ENCODE measurements at regions not wholly inside any gene's neighbourhood (a gene's known extent, or its start where the extent isn't known, plus 50 kb on each side); places are given as distances from the start of the nearest gene placed in this dataset.
"Not testable (repeated sequence)": the region's sequence is repeated elsewhere in the genome, so short reads cannot be mapped to it uniquely, and the experiment has no call there.

DNA sequence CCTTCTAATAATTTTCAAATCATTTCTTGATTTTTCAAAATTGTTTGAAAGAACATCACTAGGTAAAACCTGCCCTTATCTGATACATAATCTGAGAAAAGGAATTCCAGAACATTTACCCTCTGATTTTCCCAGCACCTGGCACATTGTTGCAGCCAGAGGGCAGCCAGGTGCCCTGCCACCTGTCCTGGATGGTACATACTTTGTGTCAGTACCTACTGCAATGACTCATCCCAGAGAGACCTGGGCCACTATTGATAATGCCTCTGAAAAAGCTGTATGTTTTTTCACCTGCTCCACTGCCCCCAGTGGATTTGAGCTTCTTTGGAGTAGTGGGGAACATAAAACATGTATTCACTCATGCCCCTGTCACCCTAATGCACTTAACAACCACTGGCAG is 648.9 kb upstream of the GBE1 start:
- DNase-seq (ENCODE audit: low read depth): no peak

DNA sequence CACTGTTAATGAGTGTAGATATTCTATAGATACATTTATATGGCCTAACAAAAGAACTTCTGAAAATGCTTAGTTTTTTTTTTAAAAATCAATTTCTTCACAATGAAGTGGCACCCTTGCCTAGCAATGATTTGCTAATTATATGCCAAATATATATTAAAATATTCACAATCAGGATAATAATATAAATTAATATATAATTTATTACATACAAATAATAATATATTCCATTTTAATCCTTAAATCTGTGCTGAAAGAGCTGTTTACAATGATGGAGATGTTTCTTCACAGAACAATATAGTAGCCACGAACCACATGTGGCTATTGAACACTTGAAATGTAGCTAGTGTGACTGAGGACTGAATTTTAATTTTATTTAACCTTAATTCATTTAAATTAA is 648.4 kb upstream of the GBE1 start:
- no peak for DNase-seq (ENCODE audit: low read depth)

DNA sequence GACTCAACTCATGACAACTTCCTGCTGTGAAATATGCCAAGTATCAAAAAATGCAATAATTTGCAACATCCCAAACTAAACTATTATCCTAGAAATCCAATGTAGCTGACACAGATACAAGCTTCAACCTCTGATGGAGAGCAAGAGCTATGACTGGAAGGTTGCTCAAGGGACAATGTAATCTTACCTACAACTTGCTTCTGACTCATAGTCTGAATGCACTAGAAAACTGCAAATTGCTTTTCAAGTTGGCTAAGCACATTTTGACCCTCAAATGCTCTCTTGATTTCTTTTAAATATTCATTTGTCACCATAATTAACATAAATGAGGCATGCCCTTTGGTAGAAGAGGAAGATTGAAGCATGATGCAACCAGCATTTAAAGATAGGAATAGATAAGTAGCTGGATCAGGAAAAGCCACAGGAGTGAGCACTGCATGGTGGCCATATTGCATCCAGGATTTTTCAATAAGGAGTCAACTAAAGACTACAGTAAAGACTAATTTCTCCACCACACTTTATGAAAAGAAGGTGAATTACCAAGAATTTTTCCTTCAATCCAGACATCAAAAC is 630.8 kb upstream of the GBE1 start:
- DNase-seq (ENCODE audit: low read depth): no peak

DNA sequence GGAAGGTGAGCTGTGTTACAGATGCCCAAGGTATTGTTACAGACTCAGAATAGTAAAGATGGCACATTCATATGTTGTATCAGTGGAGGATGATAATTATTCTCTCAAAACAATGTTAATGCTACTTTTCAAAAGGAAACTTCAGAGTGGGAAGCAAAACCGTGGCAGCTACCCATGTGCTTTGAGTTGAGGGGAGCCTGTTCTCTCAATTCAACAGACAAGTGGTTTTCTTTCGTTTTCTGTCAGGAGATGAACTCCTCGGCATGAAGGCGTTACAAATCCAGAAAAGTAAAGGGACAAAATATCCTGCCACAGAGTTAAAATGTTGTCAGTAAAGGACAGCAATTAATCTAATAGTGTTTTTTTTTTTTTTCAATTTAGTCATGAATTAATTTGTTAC is 629.4 kb upstream of the GBE1 start:
- no peak for DNase-seq (ENCODE audit: low read depth)

DNA sequence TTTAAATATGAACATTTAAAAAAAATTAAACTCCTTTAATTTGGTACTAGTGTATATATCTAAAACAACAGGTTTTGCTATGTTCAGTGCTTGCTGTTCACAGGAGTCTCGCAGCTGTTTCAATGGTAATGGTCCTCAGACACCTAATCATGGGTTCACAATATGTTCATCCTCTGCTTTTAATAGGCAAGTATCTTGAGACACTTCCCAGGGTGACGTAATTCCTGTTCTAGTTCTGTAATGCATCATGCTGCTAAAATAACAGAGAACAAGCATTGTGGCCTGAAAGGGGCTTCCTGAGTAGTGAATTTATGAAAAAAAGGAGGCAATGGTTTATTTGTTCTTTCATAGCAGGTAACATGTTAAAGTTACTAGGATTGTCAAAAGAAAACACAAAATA is 625.2 kb upstream of the GBE1 start:
- no peak for DNase-seq (ENCODE audit: low read depth)

DNA sequence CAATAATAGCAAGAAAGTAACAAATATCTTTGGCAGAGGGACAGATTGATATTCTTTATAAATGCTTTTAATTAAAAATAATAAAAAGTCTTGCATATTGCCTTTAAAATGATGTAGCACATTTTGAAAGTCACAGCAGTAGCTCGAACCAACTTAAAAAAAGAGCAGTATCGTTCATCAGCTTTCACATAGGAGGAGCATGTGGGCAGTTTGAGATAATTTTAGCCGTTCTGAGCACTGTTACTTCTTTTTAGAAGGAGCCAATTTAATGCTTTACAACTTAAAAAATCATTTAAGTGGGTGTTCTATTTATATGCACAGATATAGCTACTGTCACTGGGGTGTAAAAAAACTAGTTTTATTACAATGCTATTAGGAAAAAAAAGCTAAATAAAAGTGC is 622.7 kb upstream of the GBE1 start:
- no peak for DNase-seq (ENCODE audit: low read depth)

DNA sequence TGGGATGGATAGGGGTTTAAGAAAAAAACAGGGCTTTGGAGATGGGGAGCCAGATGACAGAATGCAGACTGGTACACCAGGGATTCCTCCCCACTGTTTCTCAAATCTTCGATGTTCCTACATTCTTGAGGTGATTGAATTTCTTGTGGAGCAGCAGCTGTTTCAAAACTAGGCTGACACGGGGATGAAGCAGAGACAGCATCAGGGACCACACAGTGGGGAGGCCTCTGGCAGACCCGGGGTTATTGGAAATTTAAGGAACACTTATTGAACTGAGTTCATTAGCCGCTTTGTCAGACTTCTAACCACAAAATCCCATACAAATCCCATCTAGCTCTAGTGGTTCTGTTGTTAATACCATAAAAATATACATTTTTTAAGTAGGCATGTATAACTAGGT is 621.4 kb upstream of the GBE1 start:
- no peak for DNase-seq (ENCODE audit: low read depth)

DNA sequence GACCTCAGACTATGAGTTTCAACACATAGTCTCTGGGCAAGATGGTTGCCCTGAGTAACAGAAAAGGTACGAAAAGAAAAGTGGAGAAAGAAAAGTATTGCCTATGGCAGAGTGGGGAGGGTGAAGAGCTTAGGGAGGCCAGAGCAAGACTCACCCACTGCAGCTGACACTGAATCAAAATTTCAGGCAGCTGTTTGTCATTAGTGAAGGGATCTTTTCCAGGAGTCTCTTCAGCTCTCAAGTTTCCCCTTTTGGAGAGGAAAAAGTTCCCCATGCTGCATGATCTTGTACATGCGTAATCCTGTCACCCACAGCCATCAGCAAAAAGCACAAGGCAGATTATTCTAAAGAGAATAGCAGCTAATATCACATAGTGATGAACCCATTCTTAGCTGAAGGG is 616.9 kb upstream of the GBE1 start:
- no peak for DNase-seq (ENCODE audit: low read depth)

DNA sequence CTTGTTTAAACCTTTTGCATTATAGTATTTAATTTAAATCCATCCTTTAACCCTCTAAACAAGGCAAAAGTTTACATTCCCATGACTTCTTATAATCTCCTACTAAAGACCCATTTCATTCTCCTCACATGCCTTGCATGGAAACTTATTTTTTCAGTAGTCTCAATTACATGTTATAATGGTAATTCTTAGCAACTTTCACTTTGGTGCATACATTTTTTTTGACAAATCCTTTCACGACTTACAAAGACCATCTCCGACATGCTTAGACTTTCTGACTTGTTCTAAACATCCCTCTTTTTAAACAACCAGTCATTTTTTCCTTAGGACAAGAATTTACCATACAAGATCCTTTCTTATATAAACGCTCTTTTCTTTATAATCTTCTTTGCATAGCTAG is 615.4 kb upstream of the GBE1 start:
- DNase-seq (ENCODE audit: low read depth): no peak

DNA sequence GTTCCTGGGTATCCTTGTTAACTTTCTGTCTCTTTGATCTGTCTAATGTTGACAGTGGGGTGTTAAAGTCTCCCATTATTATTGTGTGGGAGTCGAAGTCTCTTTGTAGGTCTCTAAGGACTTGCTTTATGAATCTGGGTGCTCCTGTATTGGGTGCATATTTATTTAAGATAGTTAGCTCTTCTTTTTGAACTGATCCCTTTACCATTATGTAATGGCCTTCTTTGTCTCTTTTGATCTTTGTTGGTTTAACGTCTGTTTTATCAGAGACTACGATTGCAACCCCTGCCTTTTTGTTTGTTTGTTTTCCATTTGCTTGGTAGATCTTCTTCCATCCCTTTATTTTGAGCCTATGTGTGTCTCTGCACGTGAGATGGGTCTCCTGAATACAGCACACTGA is 612.4 kb upstream of the GBE1 start:
- not testable (repeated sequence) for DNase-seq (ENCODE audit: low read depth)

DNA sequence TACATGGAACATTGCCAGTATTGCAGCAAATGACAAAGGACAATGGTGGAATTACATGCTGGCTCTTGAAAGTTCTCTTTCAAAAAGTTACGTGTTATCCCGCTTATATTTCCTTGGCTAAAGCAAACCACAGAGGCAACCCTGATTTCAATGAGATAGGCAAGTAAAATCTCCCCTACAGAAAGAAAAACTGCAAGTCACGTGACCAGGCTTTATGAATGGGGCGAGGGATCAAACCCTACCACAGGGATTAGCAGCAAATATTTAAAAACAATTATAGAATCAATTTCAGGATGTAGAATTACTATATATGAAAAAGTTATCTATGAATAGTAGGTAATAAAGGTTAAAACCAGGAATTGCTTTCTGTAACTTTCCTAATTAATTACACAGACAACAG is 603.4 kb upstream of the GBE1 start:
- no peak for DNase-seq (ENCODE audit: low read depth)

DNA sequence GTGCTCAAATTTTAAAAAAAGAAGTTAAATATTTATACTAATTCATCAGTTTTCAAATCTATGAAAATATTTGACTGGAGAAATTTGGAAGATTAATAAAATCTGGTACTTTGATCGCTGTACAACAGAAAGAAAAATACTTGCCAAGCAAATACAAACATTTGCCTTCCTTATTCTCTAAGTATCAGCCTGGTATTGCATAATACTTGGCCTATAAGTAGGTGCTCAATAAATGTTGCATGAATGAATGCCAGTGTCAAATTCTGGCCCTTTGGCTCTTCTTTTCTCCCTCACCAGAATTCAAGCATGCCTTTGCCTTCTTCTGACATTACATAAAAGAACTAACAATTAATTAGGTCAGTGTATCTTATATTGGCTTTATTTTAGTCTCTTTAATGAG is 601.7 kb upstream of the GBE1 start:
- no peak for DNase-seq (ENCODE audit: low read depth)

DNA sequence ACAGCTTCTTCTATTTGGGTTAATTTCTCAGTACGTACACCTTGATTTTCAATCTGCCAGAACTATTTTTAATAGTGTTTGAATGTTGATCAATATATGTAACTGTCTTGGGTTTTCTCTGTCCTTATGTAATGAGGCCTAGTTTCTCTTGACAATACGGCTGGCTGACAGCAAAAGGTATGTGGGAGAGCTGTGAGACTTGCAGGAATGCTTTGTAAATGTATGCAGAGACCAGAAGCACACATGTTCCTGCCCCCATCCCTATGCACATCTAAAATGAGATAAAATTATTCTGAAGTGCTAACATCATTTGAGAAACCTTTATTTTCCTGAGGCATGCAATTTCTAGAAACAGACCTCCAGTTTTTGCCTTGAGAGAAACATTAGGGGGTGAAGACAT is 593.8 kb upstream of the GBE1 start:
- DNase-seq (ENCODE audit: low read depth): no peak

DNA sequence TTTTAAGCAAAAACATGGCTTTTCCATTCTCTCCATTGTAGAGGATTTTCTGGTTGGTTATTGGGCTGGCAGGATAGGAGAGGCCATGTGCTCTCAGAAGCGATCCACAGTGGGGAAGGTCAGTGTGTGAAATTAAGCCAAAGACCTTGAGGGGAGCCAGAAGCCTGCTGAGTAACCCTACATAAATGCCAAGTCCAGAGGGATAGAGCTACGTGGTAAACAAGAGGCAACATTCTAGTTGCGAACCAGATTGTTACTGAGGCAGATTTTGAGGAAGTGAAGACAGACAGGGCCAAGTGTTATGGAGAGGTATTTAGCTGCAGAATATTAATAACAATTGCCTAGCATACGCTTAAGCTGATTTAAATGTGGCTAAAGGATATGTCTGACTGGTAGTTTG is 592.8 kb upstream of the GBE1 start:
- no peak for DNase-seq (ENCODE audit: low read depth)

DNA sequence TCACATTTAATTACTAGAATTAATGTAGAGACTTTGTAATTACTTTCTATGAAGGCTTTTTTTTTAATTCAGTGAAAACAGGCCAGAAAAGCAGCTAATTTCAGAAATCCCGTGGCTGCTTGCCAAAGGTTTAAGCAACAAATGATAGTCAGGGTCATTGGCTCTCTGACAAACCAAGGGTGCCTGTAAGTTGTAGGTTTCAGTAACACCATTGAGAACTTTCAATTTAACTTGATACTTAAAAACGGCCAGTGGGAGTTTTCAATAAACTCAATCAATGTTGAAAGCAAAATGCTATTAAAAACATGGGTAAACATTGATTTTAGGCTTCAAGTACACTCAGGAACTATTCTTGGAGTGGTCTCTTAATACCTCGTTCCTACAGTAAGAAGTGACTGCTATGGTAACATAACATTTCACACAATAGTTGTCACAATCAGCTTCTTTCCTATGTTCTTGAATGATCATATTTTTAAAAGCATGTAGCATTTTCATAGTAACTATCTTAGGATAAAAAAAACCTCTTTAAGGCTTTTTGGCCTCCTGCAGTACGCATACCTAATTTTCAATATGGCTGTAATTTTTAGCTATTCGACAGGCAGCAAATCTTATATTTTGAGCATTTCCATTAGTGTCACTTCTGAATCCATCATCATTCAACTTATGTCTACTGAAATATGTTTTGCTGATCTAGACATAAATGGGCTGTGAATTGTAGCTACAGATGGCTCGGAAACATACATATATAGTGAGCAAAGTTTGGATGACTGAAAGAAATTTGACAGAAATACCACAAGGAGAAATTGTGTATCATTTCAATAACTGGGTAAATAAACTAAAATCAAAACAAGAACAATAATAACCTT is 592.1 kb upstream of the GBE1 start:
- no peak for DNase-seq (ENCODE audit: low read depth)

DNA sequence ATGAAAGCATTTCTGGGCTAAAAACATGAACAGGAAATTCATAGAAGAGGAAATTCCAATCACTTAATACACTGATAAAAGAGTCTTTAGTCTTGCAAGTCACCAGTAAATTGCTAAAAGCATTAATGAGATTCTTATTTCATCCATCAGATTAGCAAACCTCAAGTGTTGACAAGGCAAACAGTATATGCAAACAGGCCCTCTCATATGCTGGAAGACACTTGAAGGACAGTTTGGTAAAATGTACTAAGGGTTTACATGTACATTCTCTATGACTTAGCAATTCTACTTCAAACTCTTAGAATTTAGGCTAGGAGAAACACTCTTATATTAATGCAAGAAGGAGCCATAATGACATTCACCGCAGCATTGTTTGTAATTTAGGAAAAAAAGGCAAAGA is 586.1 kb upstream of the GBE1 start:
- DNase-seq (ENCODE audit: low read depth): no peak

DNA sequence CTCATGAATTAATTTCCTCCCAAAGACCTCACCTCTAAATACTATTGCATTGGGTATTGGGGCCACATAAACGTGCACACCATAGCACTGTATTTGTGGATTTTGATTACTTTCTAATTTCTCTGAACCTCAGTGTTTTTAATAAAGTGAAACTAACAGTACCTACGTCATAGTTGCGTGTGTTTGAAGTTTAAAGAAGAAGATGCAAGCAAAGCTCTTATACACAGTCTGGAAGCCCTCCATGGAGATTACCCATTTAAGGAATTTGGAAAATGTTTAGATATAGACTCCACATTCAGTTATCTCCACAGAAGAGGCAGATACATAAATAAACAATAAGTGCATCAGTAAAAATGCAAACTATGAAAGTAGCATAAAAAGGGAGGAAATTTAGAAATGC is 581.1 kb upstream of the GBE1 start:
- DNase-seq (ENCODE audit: low read depth): no peak

DNA sequence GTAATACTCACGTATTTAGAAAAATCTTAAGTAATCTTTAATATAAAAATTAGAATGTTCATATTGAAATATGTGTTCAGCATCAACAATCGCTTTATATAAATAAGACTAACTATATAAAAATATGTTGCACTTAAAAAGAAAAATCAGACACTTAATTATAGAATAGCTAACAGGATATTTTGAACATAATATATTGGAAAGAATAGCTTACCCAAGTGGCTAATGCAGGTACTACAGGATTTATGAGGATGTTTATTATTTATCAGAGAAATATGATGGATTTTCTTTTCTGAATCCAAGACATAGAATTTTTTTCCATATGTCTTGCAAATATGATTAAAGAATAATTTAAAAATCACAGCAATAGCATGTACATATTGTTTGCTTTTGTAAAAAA is 567.9 kb upstream of the GBE1 start:
- DNase-seq (ENCODE audit: low read depth): no peak

DNA sequence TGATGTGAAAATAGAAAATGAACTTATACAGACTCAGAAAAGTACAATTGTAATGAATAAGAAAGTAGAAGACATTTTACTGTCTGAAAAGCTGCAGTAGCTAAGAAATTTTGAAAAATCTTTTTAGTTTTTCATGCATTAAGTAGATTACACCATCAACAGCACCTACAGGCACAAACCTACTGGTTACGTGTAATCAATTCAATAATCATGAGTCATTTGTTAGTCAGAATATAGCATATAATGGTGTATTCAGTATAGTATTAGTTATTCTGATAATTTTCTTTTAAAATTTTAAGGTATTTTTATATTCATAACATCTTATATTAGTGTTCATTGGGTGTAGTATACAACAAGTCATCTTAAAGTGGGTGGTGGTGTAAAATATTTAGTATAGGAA is 550.5 kb upstream of the GBE1 start:
- no peak for DNase-seq (ENCODE audit: low read depth)

DNA sequence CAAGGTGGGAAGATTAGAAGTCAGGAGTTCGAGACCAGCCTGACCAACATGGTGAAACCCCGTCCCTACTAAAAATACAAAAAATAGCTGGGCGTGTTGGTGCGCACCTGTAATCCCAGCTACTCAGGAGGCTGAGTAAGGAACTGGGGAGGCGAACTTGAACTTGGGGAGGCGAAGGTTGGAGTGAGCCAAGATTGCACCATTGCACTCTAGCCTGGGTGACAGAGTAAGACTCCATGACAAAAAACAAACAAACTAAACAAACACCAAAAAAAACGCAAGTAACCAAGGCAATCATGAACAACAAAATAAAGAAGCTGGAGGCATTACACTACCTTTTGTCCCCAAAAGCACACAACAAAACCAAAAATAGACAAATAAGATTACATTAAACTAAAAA is 547.3 kb upstream of the GBE1 start:
- DNase-seq (ENCODE audit: low read depth): no peak

DNA sequence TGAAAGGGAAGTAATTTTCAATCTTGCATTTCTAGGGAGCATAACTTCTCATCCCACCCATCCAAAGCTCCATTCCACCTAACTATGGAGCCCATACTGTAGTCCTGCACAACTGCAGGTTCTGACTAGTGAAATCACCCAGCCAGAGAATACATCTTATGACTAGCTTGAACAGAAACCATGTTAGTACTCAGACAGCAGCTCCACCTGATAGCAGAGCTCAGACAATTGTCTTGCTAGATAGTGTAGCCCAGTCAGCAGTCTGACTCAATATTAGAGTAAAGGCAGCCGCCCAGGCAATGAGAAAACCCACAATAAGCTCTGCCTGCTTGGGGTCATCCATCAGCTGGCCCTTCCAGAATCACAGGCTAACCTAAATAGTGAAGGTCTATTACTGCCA is 544.7 kb upstream of the GBE1 start:
- DNase-seq (ENCODE audit: low read depth): no peak

DNA sequence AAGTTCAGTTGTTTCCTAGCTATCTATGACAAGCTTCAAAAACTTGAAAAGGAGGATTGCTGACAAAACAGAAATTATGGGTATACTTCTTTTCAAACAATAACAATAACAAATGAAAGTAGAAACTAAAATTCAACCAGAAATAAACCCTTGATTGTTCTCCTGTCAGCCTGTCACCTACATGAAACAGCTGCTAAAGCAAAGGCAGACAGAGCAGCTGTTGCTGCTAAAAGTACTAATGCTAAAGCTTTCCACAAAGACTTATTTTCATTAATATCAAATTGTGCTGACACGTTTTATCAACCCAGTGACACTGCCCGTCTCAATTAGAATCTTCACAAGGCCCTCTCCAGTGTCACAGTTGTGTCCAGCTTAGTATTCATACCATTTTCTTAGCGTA is 533.2 kb upstream of the GBE1 start:
- DNase-seq (ENCODE audit: low read depth): no peak

DNA sequence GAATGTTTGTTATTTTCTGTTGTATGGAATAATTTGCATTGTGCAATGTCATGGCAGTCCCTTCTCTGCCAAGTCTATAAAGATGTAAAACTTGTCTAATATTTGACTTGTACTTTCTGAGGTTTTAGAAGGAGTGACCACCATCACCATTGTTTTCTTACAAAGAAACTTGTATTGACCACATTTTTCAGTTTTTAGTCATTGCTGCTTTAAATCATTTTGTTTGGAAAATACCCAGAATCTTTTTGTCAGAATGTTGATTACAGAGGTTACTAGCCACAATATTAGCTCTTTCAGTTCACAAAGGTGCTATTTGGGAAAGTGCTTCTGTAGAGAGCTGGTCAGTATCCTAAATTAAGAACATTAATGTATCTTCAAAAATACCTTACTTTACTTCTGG is 532.4 kb upstream of the GBE1 start:
- no peak for DNase-seq (ENCODE audit: low read depth)

DNA sequence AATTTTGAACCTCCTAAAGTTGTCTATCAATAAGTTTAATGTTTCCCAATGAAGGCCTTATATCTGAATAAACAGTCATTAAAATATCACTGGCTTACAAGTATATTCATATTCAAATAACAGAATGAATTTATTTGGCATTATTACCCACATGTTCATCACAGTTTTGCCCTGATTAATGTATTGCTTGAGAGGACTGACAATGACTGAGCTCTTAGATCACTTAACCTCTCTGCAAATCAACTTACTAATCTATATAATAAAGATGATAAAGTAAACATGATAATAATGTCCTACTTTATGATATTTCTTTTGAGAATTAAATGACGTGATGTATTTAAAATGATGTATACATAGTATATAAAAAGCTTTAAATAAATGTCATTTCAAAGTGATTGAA is 532.0 kb upstream of the GBE1 start:
- no peak for DNase-seq (ENCODE audit: low read depth)

All from activated gamma-delta T cell treated with anti-CD3 and anti-CD28 coated beads, Interleukin-2, amount 50 U/mL, for 16 hours (primary cell).